ENCODE measurements at regions not wholly inside any gene's neighbourhood (a gene's known extent, or its start where the extent isn't known, plus 50 kb on each side); places are given as distances from the start of the nearest gene placed in this dataset.

DNA sequence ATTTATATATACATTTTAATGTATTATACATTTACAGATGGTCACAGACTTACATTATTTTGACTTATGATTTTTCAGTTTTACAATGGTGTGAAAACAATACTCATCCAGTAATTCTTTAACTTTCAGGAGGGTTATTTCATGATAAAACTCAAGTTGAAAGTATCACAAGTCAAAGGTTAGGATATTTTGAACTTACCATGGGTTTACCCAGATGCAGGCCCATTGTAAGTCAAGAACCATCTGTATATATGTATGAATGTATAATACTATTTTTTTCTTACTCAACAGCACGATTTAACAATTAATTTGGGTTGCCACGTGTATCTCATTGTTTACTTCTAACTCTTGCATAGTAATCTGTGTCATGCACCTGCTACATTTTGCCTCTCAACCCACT is 1002.0 kb downstream of the OTOL1 start:
- Histone ChIP-seq H2AFZ (ENCODE audit: low read length) (no peak overlapping the region), H3K79me2 (ENCODE audit: insufficient read depth, low read length) (no peaks in the 10 kb centered on the region), H3K4me2 (ENCODE audit: insufficient read depth, low read length) (no peak overlapping the region), H3K9me3 (ENCODE audit: low read depth, low read length) (no peaks in the 10 kb centered on the region), H3K36me3 (ENCODE audit: insufficient read depth, low read length) (no peaks in the 10 kb centered on the region), H4K20me1 (ENCODE audit: insufficient read depth, low read length) (no peaks in the 10 kb centered on the region), H3K27me3 (ENCODE audit: insufficient read depth, low read length) (no peaks in the 10 kb centered on the region), H3K4me3 (ENCODE audit: insufficient read depth, low read length) (no peak overlapping the region), H3K27ac (ENCODE audit: low read depth, low read length) (no peak overlapping the region), H3K4me1 (ENCODE audit: insufficient read depth, low read length) (no peaks in the 10 kb centered on the region)
- no peak for DNase-seq (ENCODE audit: insufficient read length, low spot score, missing footprints)
- TF ChIP-seq, protein P1, sequence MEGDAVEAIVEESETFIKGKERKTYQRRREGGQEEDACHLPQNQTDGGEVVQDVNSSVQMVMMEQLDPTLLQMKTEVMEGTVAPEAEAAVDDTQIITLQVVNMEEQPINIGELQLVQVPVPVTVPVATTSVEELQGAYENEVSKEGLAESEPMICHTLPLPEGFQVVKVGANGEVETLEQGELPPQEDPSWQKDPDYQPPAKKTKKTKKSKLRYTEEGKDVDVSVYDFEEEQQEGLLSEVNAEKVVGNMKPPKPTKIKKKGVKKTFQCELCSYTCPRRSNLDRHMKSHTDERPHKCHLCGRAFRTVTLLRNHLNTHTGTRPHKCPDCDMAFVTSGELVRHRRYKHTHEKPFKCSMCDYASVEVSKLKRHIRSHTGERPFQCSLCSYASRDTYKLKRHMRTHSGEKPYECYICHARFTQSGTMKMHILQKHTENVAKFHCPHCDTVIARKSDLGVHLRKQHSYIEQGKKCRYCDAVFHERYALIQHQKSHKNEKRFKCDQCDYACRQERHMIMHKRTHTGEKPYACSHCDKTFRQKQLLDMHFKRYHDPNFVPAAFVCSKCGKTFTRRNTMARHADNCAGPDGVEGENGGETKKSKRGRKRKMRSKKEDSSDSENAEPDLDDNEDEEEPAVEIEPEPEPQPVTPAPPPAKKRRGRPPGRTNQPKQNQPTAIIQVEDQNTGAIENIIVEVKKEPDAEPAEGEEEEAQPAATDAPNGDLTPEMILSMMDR (IDR thresholded peaks at IDR 0.05; ENCODE audit: extremely low read depth, low read depth, low read length), result no peak

DNA sequence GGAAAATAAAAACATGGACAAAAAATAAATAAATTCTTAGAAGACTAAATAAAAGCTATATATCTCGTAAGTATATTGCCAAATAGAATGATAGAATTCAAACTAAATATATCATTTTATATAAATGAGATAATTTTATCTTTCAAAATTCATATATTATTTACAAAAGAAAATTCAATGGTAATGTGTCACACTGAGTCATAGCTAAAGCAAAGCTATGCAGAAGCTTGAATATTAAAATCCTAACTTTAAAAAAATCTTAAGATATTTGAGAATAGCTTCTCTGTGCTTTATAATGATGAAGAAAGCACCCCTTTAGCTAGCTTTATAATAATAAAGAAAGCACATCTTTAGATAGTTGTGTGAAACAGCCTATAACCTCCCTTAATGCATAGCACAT is 1010.8 kb downstream of the OTOL1 start:
- Histone ChIP-seq H3K9me3 (ENCODE audit: low read depth, low read length) (no peaks in the 10 kb centered on the region), H2AFZ (ENCODE audit: low read length) (peak overlapping the region; percentile 38), H3K27ac (ENCODE audit: low read depth, low read length) (no peak overlapping the region), H3K27me3 (ENCODE audit: insufficient read depth, low read length) (no peaks in the 10 kb centered on the region), H3K36me3 (ENCODE audit: insufficient read depth, low read length) (no peaks in the 10 kb centered on the region), H3K4me3 (ENCODE audit: insufficient read depth, low read length) (no peak overlapping the region), H3K79me2 (ENCODE audit: insufficient read depth, low read length) (no peaks in the 10 kb centered on the region), H4K20me1 (ENCODE audit: insufficient read depth, low read length) (no peaks in the 10 kb centered on the region), H3K4me1 (ENCODE audit: insufficient read depth, low read length) (peaks cover 3% of the 10 kb centered on the region), H3K4me2 (ENCODE audit: insufficient read depth, low read length) (no peak overlapping the region)
- no peak for DNase-seq (ENCODE audit: insufficient read length, low spot score, missing footprints)
- TF ChIP-seq, protein P1 (IDR thresholded peaks at IDR 0.05; ENCODE audit: extremely low read depth, low read depth, low read length), result no peak

DNA sequence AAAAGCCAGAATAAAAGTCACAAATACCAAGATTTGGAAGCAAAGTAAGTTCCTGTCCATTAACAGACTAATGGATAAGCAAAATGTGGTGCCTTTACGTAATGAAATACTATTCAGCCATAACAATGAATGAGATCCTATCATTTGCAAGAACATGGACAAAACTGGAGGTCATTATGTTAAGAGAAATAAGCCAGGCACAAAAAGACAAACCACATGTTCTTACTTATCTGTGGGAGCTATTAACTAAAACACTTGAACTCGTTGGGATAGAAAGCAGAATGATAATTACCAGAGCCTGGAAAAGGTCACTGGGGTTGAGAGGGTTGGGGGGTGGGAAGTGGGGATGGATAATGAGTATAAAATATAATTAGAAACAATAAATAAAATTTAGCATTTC is 1015.9 kb downstream of the OTOL1 start:
- Histone ChIP-seq H3K4me1 (ENCODE audit: insufficient read depth, low read length) (peaks cover 3% of the 10 kb centered on the region), H3K27ac (ENCODE audit: low read depth, low read length) (no peak overlapping the region), H3K9me3 (ENCODE audit: low read depth, low read length) (no peaks in the 10 kb centered on the region), H3K4me3 (ENCODE audit: insufficient read depth, low read length) (no peak overlapping the region), H3K4me2 (ENCODE audit: insufficient read depth, low read length) (no peak overlapping the region), H3K27me3 (ENCODE audit: insufficient read depth, low read length) (no peaks in the 10 kb centered on the region), H3K36me3 (ENCODE audit: insufficient read depth, low read length) (no peaks in the 10 kb centered on the region), H4K20me1 (ENCODE audit: insufficient read depth, low read length) (no peaks in the 10 kb centered on the region), H2AFZ (ENCODE audit: low read length) (no peak overlapping the region), H3K79me2 (ENCODE audit: insufficient read depth, low read length) (no peaks in the 10 kb centered on the region)
- TF ChIP-seq, protein P1 (IDR thresholded peaks at IDR 0.05; ENCODE audit: extremely low read depth, low read depth, low read length), result no peak
- DNase-seq (ENCODE audit: insufficient read length, low spot score, missing footprints), result no peak

DNA sequence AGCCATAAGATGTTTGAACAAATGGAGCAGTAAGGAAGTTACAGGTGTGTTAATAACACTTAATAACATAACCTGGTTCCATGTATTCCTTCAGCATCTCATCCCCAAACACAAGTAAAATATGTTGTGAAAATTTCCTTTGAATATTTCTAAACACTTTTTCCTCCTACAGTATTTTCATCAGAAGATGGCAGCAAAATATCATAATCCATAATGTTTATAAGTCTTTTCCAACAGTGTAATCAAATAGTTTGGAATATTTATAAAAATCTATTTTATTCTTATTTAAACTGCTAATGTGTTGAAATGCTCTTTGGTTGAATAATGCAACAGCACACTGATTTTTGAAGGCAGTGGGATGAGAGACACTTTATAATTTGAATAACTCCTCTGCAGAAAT is 1020.5 kb downstream of the OTOL1 start:
- Histone ChIP-seq H3K27ac (ENCODE audit: low read depth, low read length) (no peak overlapping the region), H2AFZ (ENCODE audit: low read length) (no peak overlapping the region), H3K4me3 (ENCODE audit: insufficient read depth, low read length) (no peak overlapping the region), H4K20me1 (ENCODE audit: insufficient read depth, low read length) (no peaks in the 10 kb centered on the region), H3K4me1 (ENCODE audit: insufficient read depth, low read length) (no peaks in the 10 kb centered on the region), H3K4me2 (ENCODE audit: insufficient read depth, low read length) (no peak overlapping the region), H3K79me2 (ENCODE audit: insufficient read depth, low read length) (no peaks in the 10 kb centered on the region), H3K9me3 (ENCODE audit: low read depth, low read length) (no peaks in the 10 kb centered on the region), H3K27me3 (ENCODE audit: insufficient read depth, low read length) (no peaks in the 10 kb centered on the region), H3K36me3 (ENCODE audit: insufficient read depth, low read length) (no peaks in the 10 kb centered on the region)
- TF ChIP-seq, protein P1 (IDR thresholded peaks at IDR 0.05; ENCODE audit: extremely low read depth, low read depth, low read length), result peak; percentile 9
- no peak for DNase-seq (ENCODE audit: insufficient read length, low spot score, missing footprints)

All from osteoblast (primary cell).